T-helper 17 cell (primary cell): ENCODE measurements at regions not wholly inside any gene's neighbourhood (a gene's known extent, or its start where the extent isn't known, plus 50 kb on each side); places are given as distances from the start of the nearest gene placed in this dataset.
"Not testable (repeated sequence)": the region's sequence is repeated elsewhere in the genome, so short reads cannot be mapped to it uniquely, and the experiment has no call there.

Experiments
- ATAC-seq: fragments of 150-1000 bp; cut with Tn5 transposase; 2 replicates; pipeline ENCODE4 v1.10.0; 2021; ENCODE audit warnings: mild to moderate bottlenecking, moderate library complexity
- DNase-seq, 3 donors: peaks; one replicate each; pipeline versions ENCODE4 v3.0.0 to v3.0.0-alpha.2; 2020 to 2021
- H3K9me3 ChIP-seq: one replicate; pipeline ENCODE4 v1.7.0; 2013; ENCODE audit warnings: low read length, mild to moderate bottlenecking; ENCODE audit not compliant: control insufficient read depth, poor library complexity, severe bottlenecking
- H3K27ac Mint-ChIP-seq: one replicate; pipeline ENCODE4 v1.8.0; 2022; ENCODE audit warnings: mild to moderate bottlenecking, moderate library complexity, mixed read lengths
- H3K27me3 Mint-ChIP-seq: one replicate; pipeline ENCODE4 v1.8.0; 2022; ENCODE audit warnings: mixed read lengths
- H3K36me3 Mint-ChIP-seq: one replicate; pipeline ENCODE4 v1.8.0; 2022; ENCODE audit warnings: low read depth, mixed read lengths
- H3K4me1 Mint-ChIP-seq: one replicate; pipeline ENCODE4 v1.8.0; 2022; ENCODE audit warnings: mild to moderate bottlenecking, mixed read lengths
- H3K4me3 Mint-ChIP-seq: one replicate; pipeline ENCODE4 v1.8.0; 2022; ENCODE audit warnings: mild to moderate bottlenecking, moderate library complexity, mixed read lengths

DNA sequence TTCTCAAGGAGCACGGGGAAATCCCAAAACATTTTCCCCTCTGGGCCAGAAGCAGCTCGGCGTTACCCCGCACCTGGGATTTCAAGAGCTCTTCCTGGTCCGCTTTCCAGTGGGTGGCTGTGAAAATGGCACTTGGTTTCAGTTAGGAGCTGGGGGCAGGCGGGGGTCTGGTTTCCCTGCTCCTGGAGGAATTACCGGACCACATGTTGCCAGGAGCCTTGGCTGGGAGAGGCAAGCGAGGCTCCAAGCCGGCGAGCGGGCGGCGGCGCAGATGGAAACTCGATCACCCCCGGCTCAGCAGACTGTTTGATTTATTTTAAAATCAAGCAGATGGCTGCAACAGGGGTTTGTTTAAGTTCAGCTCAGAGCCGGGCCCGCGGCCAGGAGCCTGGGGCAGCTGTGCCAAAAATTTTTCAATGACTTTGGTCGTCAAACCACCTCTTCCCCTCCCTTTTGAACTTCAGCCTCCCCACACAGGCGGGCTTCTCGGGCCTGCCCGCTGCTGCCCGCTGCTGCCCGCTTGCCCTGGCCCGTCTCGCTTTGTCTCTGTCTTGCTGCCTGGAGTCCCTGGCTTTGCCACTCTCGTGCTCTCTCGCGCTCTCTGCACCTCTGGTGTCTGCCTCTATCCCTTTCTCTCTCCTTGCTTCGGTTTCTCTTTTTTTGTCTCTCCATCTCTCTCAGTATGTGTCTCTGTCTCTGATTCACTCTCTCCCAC, 108.0 kb upstream of the CIBAR2 start:
- ATAC-seq (no peak), DNase-seq (no peak)
- Mint-ChIP-seq H3K4me1 (peaks cover 3% of the 10 kb centered on the region), H3K4me3 (no peak overlapping the region), H3K27ac (no peak overlapping the region), H3K36me3 (peaks cover 2% of the 10 kb centered on the region), H3K27me3 (no peaks in the 10 kb centered on the region)
- no peaks in the 10 kb centered on the region for H3K9me3 ChIP-seq

DNA sequence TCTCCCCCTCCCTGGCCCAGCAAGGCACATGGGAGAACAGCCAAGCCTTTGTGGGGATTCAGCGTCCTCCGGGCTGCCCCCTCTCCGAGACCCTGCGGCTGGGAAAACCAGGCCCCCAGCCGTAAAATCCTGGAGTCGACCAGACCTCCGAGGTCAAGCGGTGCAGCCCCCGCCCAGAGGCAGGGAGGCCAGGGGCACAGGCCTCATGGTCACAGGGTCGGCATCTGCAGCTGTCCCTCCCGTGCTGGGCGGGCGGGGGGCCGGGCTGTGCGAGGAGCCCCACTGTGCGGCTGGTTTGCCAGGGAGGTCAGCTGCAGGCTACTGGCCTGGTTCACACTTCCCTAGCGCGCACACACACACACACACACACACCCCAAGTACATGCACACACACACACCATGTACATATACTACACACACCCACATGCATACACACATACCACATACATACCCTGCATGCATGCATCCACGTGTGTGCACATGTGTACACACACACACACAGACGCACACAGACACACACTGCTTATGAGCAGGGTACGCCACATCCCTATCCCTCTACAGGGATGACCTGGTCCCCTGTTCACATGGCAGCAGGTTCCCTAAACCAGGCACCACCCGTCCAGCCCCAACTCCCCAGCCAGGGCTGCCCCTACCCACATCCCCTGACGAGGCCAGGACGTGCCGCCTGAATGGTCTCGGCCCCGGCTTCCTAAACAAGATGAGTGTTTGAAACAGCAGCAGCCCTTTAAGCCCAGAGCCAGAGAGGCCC, 108.9 kb upstream of the CIBAR2 start:
- Mint-ChIP-seq H3K4me3 (no peak overlapping the region), H3K27ac (no peak overlapping the region), H3K27me3 (no peaks in the 10 kb centered on the region), H3K4me1 (peaks cover 3% of the 10 kb centered on the region), H3K36me3 (peaks cover 2% of the 10 kb centered on the region)
- DNase-seq (no peak), ATAC-seq (no peak)
- H3K9me3 ChIP-seq = no peaks in the 10 kb centered on the region

DNA sequence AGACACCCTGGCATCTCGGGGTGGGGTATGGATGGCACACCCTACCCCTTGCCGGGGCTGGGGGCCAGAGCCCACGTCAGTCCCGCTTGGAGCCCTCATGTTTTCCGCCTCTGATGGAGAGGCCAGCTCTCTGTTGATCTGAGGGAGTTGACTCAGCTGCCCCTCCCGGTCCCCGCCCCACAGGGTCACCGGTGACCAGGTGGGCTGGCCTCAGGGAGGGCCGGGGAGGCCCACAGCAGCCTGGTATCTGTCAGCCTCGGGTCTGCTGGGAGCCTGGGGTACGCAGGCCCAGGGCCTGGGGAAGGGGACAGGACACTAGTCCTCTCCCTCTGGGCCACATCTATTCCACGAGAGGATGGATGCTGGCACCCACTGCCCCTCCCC, 109.5 kb upstream of the CIBAR2 start:
- Mint-ChIP-seq H3K4me3 (no peak overlapping the region), H3K4me1 (peaks cover 3% of the 10 kb centered on the region), H3K36me3 (peaks cover 2% of the 10 kb centered on the region), H3K27me3 (no peaks in the 10 kb centered on the region), H3K27ac (no peak overlapping the region)
- ATAC-seq (no peak), DNase-seq (no peak)
- H3K9me3 ChIP-seq = no peaks in the 10 kb centered on the region

DNA sequence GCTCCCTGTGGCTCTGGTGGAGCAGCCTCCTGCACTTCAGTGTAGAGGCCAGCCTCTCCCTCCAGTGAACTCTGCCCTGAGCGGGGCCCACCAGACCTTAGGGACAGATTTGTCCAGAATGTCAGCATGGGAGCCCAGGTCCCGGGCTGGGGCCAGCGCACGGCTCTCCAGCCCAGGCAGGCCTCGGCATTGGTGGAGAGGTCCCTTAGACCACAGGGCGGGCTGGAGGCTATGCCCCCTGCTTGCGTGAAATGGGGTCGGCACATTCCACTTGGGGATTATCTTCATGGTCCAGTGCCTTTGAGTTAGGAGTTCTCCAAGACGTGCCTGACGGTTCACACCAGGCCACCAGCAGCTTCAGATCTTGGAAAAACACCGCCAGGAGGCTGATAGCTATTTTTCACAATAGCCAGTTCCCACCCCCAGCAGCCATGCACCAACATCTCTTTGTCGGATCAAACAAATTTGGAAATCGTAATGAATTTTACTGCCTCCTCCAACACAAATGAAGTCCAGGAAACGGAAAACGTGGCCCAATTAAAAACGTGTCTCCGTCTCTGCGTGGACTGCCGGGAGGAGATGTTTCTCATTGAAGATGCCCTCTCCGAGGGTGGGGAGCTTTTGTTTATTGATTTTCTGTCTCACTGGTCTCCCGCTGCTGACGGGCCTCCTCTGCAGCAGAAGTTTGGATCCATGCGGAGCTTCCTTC, 110.0 kb upstream of the CIBAR2 start:
- H3K27ac Mint-ChIP-seq = no peak overlapping the region
- H3K27me3 Mint-ChIP-seq = peaks cover 4% of the 10 kb centered on the region
- no peaks in the 10 kb centered on the region for H3K9me3 ChIP-seq

DNA sequence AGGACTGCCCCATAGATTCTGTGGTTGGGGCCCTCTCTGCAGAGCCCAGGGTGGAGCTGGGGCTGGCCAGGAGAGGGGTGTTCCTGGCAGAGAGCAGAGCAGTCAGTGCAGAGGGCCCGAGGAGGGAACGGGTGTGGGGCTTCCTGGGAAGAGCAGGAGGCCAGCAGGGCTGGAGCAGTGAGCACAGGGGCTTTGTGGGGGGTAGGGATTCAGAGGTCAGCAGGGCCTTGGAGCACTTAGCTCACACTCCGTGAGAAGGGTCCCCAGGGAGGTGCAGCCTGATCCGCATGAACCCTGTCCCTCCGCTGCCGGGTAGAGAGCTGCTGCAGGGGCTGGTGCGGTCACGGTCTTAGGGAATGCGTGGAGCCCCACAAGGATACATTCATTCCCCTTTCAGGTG, 113.0 kb upstream of the CIBAR2 start:
- Mint-ChIP-seq H3K27me3 (peaks cover 10% of the 10 kb centered on the region), H3K4me1 (peaks cover 9% of the 10 kb centered on the region), H3K36me3 (peaks cover 4% of the 10 kb centered on the region), H3K4me3 (no peak overlapping the region), H3K27ac (no peak overlapping the region)
- DNase-seq (no peak), ATAC-seq (no peak)
- H3K9me3 ChIP-seq = no peaks in the 10 kb centered on the region

More for the DNA sequence above, 110.0 kb upstream of the CIBAR2 start:
- H3K36me3 Mint-ChIP-seq = peaks cover 4% of the 10 kb centered on the region
- H3K4me3 Mint-ChIP-seq = no peak overlapping the region
- no peak for ATAC-seq
- DNase-seq = no peak
- H3K4me1 Mint-ChIP-seq = peaks cover 5% of the 10 kb centered on the region

DNA sequence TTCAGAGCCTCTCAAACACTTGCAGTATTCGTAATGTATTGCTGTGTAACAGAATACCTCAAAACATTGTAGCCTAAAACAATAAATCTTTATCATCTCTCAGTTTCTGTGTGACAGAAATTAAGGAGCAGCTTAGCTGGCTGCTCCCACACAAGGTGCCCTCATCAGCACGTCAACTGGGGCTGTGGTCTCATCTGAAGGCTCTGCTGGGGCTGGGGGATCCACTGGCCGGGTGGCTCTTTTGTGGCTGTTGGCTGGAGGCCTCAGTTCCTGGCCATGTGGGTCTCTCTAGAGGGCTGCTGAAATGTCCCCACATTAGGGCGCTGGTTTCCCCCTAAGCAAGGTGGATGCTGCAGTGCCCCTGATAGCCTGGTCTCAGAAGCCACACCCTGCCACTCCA, 113.4 kb upstream of the CIBAR2 start:
- no peaks in the 10 kb centered on the region for H3K9me3 ChIP-seq
- peaks cover 6% of the 10 kb centered on the region for H3K4me1 Mint-ChIP-seq
- H3K27me3 Mint-ChIP-seq = peaks cover 10% of the 10 kb centered on the region
- DNase-seq (no peak), ATAC-seq (no peak)
- H3K36me3 Mint-ChIP-seq = peaks cover 2% of the 10 kb centered on the region
- H3K4me3 Mint-ChIP-seq = no peak overlapping the region
- H3K27ac Mint-ChIP-seq = no peak overlapping the region

DNA sequence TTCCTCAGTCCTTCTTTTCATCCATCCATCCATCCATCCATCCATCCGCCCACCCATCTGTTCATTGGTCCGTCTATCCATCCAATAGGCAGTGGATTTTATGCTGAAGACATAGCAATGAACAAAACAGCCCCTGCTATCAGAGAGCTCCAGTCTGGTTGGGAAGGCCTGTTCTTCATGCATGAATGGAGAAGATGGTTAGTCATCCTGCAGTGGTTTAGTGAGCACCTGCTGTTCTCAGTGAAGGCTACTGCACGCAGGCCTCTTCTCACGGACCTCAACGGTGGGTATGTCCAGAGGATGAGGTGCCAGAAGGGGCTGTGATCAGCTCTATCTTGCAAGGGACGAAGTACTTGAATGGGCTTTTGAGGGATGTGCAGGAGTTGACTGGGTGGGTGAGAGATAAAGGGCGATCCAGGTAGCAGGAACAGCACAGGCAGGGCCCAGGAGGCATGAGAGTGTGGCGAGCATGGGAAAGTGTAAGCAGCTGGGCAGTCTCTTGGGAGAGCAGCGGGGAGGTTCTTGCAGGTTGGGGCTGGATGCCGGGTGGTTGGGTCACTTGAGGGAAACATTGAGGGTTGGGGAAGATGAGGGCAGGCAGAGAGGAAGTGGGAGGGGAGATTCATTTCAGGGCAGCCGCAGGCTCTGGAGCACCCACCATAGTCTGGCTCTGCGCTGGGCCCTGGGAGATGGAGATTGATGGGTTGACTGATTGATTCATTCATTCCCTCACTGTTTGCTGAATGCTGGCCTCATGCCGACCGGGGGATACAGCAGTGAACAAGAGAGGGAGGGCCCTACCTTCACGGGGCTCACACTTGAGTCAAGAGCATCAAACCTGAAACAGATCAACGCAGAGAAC, 115.0 kb upstream of the CIBAR2 start:
- no peak for DNase-seq
- H3K9me3 ChIP-seq = no peaks in the 10 kb centered on the region
- H3K27ac Mint-ChIP-seq = no peak overlapping the region
- peaks cover 2% of the 10 kb centered on the region for H3K36me3 Mint-ChIP-seq
- H3K27me3 Mint-ChIP-seq = peaks cover 10% of the 10 kb centered on the region
- no peak overlapping the region for H3K4me3 Mint-ChIP-seq
- no peak for ATAC-seq
- peaks cover 6% of the 10 kb centered on the region for H3K4me1 Mint-ChIP-seq

DNA sequence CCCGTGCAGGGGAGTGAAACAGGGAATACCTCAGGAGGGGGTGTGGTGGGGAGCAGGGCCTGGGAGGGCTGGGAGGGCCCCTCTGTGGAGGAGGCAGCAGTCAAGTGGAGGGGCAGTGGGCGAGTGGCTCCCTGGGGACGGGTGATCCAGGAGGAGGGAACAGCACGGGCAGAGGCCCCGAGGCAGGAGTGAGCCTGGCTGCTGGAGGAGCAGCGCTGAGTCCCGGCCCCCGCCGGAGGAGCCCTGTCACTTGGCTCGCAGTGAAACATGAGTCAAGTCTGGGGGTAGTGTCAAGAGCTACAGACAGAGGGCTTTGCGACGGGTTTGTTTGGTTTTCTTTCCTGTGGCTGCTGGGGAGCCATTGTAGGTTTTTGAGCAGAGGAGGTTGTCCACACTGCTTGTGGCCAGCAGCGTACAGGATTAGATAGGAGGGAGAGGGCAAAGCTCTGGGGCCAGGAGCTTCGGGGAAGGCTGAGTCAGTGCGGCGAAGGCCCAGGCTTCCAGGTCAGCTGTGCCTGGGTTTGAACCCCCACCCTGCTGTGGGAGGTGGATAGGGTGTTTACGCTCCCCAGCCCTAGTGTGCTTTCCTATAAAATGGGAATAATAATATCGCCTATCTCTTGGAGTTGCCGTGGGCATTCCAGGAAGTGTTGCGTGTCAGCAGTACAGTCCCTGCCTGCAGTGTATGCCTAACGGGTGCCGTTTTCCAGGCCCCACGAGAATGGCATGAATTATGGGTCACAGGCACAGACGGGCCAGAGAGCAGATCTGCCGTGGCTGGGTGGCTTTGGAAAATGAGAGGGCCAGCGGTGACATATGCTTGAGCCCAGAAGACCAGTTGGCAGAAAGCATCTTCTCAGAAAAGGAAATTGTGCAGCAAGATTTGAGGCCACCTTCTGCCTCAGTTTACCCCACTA, 115.9 kb upstream of the CIBAR2 start:
- no peaks in the 10 kb centered on the region for H3K9me3 ChIP-seq
- no peak overlapping the region for H3K4me3 Mint-ChIP-seq
- H3K27ac Mint-ChIP-seq = no peak overlapping the region
- peaks cover 15% of the 10 kb centered on the region for H3K27me3 Mint-ChIP-seq
- ATAC-seq = no peak
- no peak for DNase-seq
- peaks cover 2% of the 10 kb centered on the region for H3K36me3 Mint-ChIP-seq
- peaks cover 6% of the 10 kb centered on the region for H3K4me1 Mint-ChIP-seq

DNA sequence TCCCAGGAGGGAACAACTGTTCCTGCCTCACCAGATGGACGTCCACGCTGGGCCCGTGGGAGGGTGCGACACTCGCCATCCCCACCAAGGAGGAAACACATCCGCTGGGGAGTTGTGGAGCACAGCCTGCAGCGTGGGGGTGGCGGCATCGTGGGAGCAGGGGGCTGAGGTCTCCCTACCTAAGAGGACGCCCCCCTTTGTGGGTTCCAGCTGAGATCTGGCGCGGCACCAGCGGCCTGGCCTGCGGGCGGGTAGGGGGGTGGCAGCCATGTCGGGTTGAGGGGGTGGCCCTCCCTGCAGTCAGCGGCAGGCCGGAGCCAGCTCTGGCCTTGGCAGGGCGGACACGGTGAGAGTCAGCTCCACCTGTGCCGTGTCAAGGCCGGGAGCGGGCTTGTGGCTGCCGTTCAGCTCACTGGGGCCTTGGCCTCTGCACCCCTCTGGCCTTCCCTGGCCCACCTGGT, 116.7 kb upstream of the CIBAR2 start:
- Mint-ChIP-seq H3K4me3 (no peak overlapping the region), H3K4me1 (peaks cover 6% of the 10 kb centered on the region), H3K27me3 (peaks cover 19% of the 10 kb centered on the region), H3K27ac (no peak overlapping the region), H3K36me3 (peaks cover 2% of the 10 kb centered on the region)
- H3K9me3 ChIP-seq = no peaks in the 10 kb centered on the region
- ATAC-seq (no peak), DNase-seq (no peak)

DNA sequence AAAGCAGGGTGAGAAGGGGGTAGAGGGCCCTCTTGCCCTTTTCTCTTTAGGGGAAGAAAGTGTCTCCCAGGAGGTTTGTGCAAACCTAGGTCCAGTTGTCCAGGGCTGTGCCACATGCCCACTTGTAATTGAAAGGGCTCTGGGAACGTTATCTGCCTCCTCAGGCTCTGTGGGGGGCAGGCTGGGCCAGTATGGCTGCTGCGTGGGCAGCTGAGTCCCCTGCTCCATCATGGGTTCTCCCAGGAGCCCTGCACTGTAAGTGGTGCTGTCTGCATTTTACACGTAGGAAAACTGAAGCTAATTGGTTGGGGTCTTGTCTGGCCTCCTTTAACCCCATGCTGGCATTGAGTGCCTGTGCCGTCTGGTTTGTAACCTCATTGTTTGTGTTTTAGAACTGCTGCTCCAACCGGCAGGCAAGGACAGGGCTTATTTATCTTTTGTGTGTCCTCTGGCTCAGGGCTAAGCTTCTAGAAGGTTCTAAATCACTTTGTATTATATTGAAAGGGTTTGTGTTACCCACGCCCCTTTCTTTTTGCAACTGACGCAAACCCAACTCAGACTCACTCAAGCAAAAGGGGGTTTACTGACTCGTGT, 117.7 kb upstream of the CIBAR2 start:
- Mint-ChIP-seq H3K4me1 (peaks cover 6% of the 10 kb centered on the region), H3K27ac (no peak overlapping the region), H3K36me3 (peaks cover 2% of the 10 kb centered on the region), H3K4me3 (no peak overlapping the region), H3K27me3 (peaks cover 19% of the 10 kb centered on the region)
- ATAC-seq = no peak
- H3K9me3 ChIP-seq = no peaks in the 10 kb centered on the region
- DNase-seq = no peak

DNA sequence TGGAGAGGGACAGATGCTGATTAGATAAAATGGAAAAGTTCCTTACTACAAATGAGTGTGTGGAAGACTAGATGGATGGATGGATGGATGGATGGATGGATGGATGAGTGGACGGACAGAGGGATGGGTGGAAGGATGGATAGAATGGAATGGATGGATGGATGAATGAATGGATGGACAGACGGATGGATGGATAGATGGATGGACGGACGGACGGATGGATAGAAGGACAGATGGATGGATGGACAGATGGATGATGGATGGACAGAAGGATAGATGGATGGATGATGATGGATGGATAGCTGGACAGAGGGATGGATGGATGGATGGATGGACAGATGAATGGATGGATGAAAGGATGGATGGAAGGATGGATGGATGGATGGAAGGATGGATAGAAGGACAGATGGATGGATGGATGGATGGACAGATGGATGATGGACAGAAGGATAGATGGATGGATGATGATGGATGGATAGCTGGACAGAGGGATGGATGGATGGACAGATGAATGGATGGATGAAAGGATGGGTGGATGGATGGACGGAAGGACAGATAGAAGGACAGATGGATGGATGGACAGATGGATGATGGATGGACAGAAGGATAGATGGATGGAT, 118.6 kb upstream of the CIBAR2 start:
- H3K4me3 Mint-ChIP-seq, DNase-seq, ATAC-seq, H3K27ac Mint-ChIP-seq, H3K9me3 ChIP-seq, H3K4me1 Mint-ChIP-seq, H3K36me3 Mint-ChIP-seq: not testable (repeated sequence)
- peaks cover 19% of the 10 kb centered on the region for H3K27me3 Mint-ChIP-seq
